GM19324 (cell line): ENCODE measurements at regions not wholly inside any gene's neighbourhood (a gene's known extent, or its start where the extent isn't known, plus 50 kb on each side); places are given as distances from the start of the nearest gene placed in this dataset.
"Not testable (repeated sequence)": the region's sequence is repeated elsewhere in the genome, so short reads cannot be mapped to it uniquely, and the experiment has no call there.

Experiments used
- ATAC-seq: cut with Tn5 transposase; IDR thresholded peaks from one replicate; pipeline ENCODE4 v1.9.1; 2021; ENCODE audit warnings: mild to moderate bottlenecking, moderate library complexity; ENCODE audit not compliant: unreplicated experiment, low FRiP score

DNA sequence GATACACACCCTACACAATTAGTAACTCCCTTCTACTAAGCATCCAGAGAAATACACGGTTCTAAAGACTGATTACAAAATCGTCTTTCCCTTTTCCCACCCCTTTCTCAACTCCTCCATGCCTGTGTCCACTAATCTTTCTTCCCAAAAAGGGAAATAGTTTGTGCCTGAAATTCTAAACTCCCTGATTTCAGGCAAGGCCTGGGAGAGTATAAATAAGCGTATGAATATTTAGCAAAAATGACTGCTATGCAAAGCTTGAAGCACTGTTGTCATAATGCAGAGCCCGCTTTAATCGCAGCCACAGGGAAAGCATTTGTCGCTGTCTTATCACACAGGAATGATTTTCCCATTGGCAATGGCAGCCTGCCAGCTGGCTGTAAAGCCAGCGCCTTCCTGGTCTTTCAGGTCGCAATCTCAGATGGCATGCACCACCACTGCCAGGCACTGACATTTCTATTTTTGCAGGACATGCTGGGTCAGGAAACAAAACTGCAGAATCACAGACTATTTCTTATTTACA lies 142.9 kb upstream of the PCGF5 start:
- ATAC-seq: no peak

DNA sequence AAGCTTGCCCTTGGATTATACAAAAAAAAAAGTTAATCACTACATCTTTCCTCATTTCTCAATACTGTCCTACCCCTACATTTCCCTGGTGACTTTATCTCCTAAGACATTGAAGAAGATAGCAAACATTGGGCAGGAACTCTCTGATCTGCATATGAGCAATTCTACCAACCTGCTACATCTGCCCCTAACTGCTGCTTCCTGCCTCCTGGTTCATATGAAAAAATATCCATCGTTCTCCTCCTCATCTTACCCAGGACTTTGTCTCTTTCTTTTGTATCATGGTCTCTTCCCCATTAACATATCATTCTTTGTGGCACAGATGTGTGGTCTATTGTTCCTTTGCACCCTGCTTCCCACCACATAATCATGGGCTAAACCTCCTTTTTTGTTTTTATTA lies 139.7 kb upstream of the PCGF5 start:
- no peak for ATAC-seq

- ATAC-seq: no peak
Measured at GRCh38 chr10:91082447-91082846, 138.0 kb upstream of the PCGF5 start.

- no peak for ATAC-seq
Measured at GRCh38 chr10:91088300-91089140, 131.9 kb upstream of the PCGF5 start.

DNA sequence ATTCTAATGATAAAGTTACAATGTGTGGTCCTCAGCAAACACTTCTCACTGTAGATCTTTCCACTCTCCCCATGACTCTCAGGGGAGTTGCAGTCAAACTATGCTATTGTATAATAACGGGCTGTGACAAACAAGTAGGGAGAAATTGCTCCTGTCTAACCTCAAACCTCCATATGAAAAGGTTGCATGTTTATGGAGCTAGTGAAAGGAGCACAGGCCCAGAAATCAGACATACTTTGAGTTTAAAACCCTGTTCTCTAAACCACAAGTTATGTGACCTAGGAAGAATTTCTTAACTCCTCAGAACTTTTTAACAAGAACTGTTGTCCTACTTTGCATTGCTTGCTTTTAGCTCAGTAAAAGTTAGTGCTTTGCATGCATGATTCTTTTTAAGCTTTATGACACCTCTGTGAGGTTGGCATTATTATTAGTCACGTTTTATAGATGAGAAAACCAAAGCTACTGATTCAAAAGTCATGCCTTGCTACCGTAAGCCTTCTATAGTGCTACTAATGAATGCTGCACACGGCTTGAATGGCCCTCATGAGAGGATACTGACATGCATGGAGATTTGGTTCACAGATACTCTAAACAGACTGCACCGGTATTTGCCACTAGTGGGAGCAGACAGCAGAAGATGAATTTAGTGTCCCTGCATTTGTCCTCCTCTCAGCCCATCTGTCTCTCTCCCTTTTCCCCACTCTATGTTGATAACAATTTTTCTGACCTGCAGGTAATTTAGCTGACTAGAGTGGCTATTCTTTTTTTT lies 129.5 kb upstream of the PCGF5 start:
- no peak for ATAC-seq

- no peak for ATAC-seq
Measured at GRCh38 chr10:91091780-91092179, 128.7 kb upstream of the PCGF5 start.

- no peak for ATAC-seq
Measured at GRCh38 chr10:91096274-91096673, 124.2 kb upstream of the PCGF5 start.

DNA sequence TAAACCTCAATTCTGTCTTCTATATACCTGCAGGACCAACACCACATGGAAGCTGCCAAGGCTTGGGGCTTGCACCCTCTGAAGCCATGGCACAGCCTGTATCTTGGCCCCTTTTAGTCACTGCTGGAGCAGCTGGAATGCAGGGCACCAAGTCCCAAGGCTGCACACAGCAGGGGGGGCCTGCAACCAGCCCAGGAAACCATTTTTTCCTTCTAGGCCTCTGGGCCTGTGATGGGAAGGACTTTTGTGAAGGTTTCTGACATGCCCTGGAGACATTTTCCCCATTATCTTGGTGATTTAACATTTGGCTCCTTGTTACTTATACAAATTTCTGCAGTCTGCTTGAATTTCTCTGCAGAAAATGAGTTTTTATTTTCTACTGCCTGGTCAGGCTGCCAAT lies 123.2 kb upstream of the PCGF5 start:
- no peak for ATAC-seq

DNA sequence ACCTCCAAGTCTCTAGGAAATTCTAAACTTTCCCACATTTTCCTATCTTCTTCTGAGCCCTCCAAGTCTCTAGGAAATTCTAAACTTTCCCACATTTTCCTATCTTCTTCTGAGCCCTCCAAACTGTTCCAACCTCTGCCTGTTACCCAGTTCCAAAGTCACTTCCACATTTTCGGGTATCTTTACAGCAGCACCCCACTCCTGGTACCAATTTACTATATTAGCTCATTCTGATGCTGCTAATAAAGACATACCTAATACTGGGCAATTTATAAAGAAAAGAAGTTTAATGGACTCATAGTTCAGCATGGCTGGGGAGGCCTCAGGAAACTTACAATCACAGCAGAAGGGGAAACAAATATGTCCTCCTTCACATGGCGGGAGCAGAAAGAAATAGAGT lies 122.4 kb upstream of the PCGF5 start:
- not testable (repeated sequence) for ATAC-seq

GRCh38 chr10:91103384-91104192 lies 116.9 kb upstream of the PCGF5 start:
- no peak for ATAC-seq

DNA sequence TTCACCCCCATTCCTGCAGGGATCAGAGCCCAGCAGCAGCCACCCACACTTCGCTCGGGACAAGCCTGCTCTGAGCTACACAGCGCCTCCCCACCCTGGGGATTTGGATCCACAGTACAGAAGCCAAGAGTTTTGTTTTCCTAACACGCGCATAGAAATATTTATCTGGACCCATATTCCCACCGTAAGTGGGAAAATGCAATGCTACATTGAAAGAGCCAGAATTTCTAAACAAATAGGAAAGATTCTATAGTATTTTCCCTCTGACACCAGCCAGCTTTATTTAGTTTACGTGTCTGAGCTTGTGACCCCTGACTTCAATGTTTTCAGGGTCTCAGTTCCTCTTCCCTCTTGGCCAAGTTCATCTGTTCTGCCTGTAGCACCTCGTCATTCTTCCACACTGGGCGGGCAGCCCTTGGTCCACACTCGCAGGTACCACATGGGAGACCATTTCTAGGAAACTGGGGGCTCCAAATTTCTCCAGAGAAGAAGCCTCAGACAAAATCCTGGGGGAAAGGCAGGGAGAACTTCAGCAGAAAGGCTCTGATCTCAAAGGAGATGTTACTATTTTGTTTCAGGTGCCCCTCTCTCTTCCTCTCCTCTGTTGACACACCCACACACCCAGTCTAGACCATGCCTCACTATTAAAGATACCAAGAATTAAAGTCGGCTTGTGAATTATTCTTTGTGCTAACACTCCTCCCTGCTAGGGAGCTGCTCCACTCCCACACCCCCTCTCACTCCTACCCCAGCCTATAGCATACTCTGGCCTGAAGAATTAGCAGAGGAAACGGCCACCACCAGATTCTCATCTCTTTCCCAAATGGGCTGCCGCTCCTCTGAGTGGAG lies 116.0 kb upstream of the PCGF5 start:
- no peak for ATAC-seq

DNA sequence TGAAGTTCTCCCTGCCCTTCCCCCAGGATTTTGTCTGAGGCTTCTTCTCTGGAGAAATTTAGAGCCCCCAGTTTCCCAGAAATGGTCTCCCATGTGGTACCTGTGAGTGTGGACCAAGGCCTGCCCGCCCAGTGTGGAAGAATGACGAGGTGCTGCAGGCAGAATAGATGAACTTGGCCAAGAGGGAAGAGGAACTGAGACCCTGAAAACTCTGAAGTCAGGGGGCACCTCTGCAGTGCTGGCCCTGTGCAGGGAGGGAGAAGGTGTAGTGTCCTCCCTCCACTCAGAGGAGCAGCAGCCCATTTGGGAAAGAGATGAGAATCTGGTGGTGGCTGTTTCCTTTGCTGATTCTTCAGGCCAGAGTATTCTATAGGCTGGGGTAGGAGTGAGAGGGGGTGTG lies 115.2 kb upstream of the PCGF5 start:
- ATAC-seq: no peak

GRCh38 chr10:91108820-91109219 lies 111.6 kb upstream of the PCGF5 start:
- no peak for ATAC-seq

- ATAC-seq: no peak
Measured at GRCh38 chr10:91111060-91111459, 109.4 kb upstream of the PCGF5 start.

- no peak for ATAC-seq
Measured at GRCh38 chr10:91115618-91116390, 104.7 kb upstream of the PCGF5 start.

DNA sequence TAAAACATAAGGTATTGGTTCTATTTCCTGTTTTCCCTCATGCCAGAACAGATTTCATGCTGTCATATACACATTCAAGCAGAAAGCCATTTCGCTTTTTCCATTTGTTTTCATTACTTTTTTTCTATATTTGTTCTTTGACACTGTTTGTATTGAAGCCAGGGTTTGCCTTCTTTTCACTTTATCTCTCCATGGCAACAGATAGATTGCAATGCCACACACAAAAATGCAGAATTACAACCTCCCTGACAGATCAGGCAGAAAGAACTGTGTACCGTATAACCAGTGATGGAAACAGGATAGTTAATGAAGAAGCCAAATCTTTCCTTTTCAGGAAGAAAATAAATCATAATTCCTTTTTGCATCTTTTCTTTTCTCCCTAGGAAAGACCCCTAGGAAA lies 103.0 kb upstream of the PCGF5 start:
- ATAC-seq: no peak

- ATAC-seq: no peak
Measured at GRCh38 chr10:91120348-91120747, 100.1 kb upstream of the PCGF5 start.

GRCh38 chr10:91123261-91123660 lies 97.2 kb upstream of the PCGF5 start:
- ATAC-seq: no peak

- no peak for ATAC-seq
Measured at GRCh38 chr10:91124016-91124415, 96.4 kb upstream of the PCGF5 start.
